Pons (tissue), 1 donor: ENCODE measurements at regions not wholly inside any gene's neighbourhood (a gene's known extent, or its start where the extent isn't known, plus 50 kb on each side); places are given as distances from the start of the nearest gene placed in this dataset.

Source experiments
- DNase-seq: peaks from one replicate; pipeline ENCODE4 v3.0.0-alpha.2; 2016; ENCODE audit warnings: low spot score

DNA sequence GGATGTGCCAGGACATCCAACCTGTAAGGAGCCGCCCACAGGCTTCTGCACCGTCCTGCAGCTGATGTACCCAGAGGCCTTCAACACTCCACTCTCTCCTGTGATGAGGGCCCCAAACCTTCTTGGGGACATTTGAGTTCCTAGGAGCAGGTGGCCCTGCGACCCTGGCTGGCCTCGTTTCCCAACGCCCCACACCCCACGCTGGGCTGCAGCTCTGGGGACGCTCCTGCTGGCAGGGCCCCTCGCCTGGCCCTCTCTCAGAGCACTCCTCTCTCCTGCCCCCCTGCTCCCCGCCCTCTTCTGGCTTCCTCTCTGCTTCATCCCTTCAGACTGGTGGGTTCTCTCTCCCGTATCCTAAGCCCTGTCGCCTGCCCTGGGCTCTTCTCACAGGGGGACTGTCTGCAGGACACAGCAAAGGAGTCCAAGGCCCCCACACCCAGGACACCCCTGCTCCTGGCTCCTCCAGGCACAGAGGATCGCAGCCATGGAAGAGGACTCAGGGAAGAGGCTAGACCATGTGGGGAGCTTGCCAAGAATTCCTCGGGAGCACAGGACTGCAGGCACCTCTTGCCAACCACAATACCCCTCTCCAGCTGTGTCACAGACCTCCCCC, 541.4 kb downstream of the TCERG1L start:
- no peak for DNase-seq

GRCh38 chr10:130771491-130771946, 540.0 kb downstream of the TCERG1L start:
- DNase-seq = peak; percentile 3

- DNase-seq = no peak
Observed at GRCh38 chr10:130772056-130772455, 539.5 kb downstream of the TCERG1L start.

DNA sequence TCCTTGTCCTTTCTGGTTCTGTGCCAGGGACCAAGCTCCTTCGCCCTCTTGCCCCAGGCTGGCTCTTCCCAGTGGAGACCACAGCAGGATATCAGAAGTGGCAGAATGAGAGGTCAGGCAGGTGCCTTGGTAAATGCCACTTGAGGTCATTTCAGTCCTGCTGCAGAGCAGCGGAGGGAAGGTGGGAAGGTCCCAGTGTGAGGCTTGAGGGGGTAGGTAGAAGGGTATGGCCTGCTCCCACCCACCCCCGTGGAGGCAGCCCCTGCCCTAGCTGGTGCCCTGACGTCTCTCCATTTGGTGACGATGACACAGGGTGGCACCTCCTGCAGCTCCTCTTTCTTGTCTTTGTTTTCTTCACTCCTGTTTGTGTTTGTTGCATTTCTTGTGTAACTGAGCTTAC, 538.8 kb downstream of the TCERG1L start:
- no peak for DNase-seq

DNA sequence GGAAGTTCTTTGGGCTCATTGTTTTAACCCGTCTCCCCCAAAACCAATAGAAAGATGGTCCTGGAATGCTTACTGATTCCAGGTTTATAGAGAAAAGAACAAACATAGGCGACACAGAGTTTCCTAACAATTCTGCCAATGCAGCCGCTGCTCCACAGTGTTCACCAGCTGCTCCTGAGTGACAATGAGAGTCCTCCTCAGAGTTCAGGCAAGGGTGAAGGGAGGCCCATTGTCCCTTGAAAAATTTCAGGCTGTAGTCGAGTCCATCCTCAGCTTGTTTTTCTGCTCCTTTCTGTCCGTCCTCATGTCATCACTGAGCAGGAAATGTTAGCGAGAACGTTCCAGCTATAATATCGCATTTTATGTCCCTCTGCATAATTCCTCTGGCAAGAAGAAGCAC, 537.6 kb downstream of the TCERG1L start:
- DNase-seq = no peak

DNA sequence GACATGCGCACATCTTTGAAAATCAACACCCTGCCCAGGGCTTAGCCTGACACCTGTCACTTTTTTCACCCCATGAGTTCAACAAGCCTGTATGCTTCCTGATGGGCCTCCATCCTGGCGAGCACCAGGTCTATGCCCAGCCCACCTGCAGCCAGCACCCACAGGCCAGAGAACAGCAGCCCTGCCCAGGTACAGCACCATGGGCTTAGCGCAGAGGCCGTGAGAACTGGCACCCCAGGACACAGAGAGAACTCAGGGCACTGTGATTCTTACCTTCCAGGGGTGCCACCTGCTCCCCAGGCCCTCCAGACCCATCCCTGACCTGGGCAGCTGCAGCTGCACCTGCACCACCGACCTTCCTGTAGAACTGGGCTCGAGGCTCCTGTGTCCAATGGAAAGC, 536.6 kb downstream of the TCERG1L start:
- DNase-seq = no peak

DNA sequence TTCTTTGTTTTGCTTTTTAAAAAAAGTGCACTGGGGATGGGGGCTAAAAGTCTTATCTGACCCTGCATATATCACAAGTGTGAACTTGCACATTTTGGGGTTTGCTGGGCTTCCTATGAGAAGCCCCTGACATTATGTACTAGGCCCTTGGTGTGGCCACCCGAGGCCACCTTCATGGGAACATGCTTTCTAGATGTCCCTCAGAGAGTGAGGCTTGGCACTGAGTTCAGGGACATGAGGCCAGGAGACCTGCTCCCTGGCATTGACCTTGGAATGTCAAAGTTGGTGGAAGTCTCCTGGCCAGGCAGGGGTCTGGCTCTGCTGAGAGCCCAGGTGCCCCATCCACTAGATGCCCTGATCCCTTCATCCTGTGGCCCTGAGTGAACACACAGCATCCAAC, 536.2 kb downstream of the TCERG1L start:
- no peak for DNase-seq

- no peak for DNase-seq
Observed at GRCh38 chr10:130776724-130777123, 534.8 kb downstream of the TCERG1L start.

DNA sequence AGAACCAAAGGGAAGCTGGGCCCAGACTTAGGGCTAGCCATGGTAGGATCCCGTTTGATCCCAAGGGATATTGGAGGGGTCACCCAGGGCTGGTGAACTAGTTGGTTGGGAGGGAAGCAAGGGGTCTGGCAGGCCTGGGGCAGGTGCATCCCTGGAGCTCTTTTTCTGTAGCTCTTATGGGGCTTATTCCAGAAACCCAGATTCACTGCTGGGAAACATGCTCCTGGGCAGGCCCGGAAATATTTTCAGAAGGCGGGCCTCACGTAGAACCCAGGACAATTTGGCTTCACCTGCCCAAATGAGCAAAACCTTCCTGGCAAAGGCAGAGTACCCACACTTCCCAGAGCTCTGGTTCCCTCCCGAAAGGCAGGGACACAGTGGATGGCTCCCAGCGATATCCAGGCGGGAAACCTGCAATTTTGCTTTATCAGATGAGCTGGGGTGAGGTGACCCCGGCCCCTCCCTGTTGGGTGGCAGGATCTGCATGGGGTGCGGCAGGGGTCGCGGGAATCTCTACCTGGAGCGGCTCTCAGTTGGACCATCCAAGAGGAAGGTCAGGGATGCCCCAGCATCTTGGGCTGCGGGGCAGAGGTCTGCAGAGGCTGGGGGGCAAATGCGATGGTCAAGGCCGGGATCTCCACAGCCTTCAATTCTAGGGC, 533.9 kb downstream of the TCERG1L start:
- no peak for DNase-seq

DNA sequence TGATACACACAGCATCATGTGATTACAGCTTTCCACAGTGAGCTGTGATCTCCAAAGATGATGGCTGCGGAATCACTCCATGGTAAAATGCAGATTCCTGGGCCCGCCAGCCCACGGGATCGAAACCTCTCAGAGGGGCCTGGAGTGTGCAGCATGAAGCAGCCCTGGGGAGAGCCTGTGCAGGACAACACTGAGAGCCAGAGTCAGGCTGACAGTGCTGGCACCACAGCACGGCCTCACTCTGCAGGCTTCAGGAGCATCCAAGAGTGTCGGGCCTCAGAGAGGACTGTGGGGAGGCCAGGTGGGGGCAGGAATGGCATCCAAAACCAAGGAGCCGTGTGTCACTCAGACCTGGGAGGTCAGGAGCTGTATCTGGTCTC, 533.4 kb downstream of the TCERG1L start:
- no peak for DNase-seq

- no peak for DNase-seq
Observed at GRCh38 chr10:130780763-130781162, 530.8 kb downstream of the TCERG1L start.

DNA sequence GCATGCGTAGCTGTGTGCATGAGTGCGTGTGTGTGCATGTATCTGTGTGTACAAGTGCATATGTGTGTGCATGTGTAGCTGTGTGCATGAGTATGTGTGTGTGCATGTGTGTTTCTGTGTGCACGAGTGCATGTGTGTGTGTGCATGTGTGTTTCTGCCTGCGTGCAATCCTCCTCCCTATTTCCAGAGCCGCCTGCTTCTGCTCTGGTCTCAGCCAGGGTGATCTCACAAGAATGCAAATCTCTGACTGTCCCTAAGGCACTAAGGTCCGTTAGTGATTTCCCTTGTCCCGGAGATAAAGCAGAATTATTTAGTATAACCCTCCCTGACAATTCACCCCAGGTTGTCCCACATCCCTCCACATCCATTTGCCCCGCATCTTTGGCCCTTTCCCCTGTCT, 530.3 kb downstream of the TCERG1L start:
- no peak for DNase-seq

GRCh38 chr10:130781623-130782022, 529.9 kb downstream of the TCERG1L start:
- no peak for DNase-seq

- no peak for DNase-seq
Observed at GRCh38 chr10:130782467-130782866, 529.1 kb downstream of the TCERG1L start.

GRCh38 chr10:130784326-130784725, 527.2 kb downstream of the TCERG1L start:
- DNase-seq = no peak

- no peak for DNase-seq
Observed at GRCh38 chr10:130786365-130786966, 525.1 kb downstream of the TCERG1L start.

- no peak for DNase-seq
Observed at GRCh38 chr10:130787243-130787642, 524.3 kb downstream of the TCERG1L start.

DNA sequence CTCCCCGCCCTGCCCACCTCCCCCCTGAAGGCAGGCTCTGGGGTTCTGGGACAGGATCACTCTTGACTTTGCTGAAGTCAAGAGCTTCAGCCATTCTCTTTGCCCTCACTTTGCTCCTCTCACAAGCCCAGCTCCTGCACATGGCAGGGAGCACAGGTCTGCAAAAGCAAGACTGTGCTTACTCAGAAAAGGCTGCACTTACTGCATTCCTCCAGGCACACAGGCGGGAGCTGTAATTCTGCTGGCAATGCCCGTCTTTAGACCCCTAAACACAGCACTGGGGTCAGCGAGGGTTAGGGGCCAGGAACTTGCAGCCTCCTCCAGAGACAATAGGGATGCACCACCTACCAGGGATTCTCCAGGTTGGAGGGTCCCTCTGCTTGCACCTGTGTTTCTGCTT, 523.7 kb downstream of the TCERG1L start:
- DNase-seq = no peak

GRCh38 chr10:130790339-130790738, 521.2 kb downstream of the TCERG1L start:
- DNase-seq = no peak

DNA sequence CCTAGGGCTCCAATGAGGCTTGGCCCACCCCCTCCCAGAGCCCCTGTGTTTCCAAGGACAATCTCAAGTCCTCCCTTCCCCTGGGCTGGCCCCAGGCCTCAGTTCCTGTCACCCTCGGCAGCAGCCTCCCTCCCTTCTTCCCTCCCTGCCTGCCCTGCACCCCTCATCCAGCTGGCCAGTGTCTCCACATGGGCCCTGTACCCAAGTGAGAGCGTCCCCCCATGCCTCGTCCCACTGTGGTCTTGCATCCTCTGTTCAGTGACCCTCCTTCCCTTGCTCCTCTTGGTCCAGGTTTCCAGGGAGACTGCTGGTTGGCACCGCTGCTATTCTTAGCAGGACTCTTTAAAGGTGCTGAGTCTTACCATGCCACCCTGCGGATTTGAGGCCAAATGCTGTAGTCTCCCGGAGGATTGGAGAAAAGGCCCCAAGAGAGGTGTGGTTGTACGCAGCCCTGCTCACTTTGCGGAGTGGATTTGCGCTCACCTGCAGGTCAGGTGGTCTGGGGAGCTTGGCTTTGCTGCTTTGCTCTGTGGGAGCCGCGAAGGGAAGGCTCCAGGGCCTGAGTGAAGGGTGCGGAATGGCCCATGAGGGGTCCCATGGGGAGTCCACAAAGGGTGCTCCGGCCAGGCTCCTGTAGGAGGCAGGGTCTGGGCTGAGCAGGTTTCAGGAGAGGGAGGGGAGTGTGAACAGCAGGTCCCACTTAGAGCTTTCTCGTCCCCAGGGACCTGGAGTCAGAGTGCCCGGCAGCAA, 519.2 kb downstream of the TCERG1L start:
- DNase-seq = no peak

DNA sequence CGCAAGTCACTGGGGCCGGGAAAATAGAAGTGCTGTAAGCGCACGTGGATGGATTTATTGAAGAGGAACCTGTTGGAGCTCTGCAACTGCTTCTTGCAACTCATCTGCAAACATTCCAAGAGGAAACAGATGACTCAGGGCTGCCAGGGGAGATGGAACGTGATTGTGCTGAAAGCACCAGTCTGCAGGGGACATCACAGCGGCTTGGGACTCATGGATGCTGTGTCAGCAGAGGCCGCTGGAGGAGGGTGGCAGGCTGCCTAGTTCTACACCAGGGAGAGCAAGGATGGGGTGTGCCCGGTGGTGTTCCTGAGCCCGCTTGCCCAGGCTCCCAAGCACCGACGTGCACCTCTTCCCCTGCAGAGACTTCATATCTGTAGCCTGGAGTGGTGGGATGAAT, 515.7 kb downstream of the TCERG1L start:
- no peak for DNase-seq

DNA sequence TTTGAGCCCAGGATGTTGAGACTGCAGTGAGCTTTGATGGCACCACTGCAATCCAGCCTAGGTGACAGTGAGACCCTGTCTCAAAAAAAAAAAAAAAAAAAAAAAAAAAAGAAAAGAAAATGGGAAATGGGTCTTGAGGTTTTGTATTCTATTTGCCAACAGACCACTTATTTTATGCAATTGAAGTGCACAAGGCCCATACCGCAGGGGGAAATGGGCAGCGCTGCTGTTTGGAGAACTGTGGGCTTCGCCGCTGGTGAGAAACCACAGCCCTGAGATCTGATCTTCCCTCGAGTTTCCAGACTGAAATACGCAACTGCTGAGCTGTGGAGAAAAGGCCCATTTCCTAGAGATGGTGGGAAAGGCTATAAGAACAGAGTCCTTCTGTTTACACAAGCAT, 512.0 kb downstream of the TCERG1L start:
- DNase-seq = no peak

DNA sequence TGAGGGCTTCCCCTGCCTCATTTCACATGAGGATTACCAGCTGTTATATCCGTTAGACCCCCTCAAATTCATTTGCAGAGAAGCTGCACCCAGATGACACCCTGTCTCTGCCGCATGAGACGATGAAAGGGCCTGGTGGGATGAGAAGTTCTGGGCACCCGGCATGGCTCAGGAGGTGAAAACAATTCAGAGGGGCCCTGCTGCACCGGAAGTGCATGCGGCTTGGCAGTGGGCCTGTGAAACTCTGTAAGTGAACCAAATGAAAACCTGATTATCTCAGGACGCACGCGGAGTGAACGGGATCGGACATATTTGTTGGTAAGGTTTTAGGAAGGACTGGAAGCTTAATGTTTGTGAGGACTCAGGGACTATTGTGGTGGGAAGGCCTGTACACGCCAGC, 511.2 kb downstream of the TCERG1L start:
- no peak for DNase-seq
